Inflammatory macrophage treated with lipopolysaccharide for 1 hour (primary cell): ENCODE measurements at regions not wholly inside any gene's neighbourhood (a gene's known extent, or its start where the extent isn't known, plus 50 kb on each side); places are given as distances from the start of the nearest gene placed in this dataset.

Experiments used
- DNase-seq, 2 donors: peaks; one replicate each; pipeline ENCODE4 v3.0.0-alpha.2; 2020 to 2022

- DNase-seq = no peak
These were observed 152.8 kb upstream of the GSC start for GRCh38 chr14:94922595-94923239.

GRCh38 chr14:94921882-94922585 lies 152.1 kb upstream of the GSC start:
- DNase-seq = no peak

- DNase-seq = no peak
These were observed 151.5 kb upstream of the GSC start for GRCh38 chr14:94921456-94921855.

GRCh38 chr14:94919896-94920295 lies 150.0 kb upstream of the GSC start:
- no peak for DNase-seq

GRCh38 chr14:94918896-94919295 lies 149.0 kb upstream of the GSC start:
- DNase-seq = no peak

GRCh38 chr14:94917041-94917600 lies 147.2 kb upstream of the GSC start:
- no peak for DNase-seq

GRCh38 chr14:94914191-94914590 lies 144.3 kb upstream of the GSC start:
- no peak for DNase-seq

- DNase-seq = no peak
These were observed 137.8 kb upstream of the GSC start for GRCh38 chr14:94907626-94908261.

- DNase-seq = no peak
These were observed 137.2 kb upstream of the GSC start for GRCh38 chr14:94906991-94907587.

- DNase-seq = no peak
These were observed 136.7 kb upstream of the GSC start for GRCh38 chr14:94906577-94906976.

- DNase-seq = no peak
These were observed 134.7 kb upstream of the GSC start for GRCh38 chr14:94904636-94905035.

- no peak for DNase-seq
These were observed 134.0 kb upstream of the GSC start for GRCh38 chr14:94903883-94904282.

GRCh38 chr14:94903338-94903737 lies 133.4 kb upstream of the GSC start:
- no peak for DNase-seq

GRCh38 chr14:94897561-94897960 lies 127.6 kb upstream of the GSC start:
- no peak for DNase-seq

- no peak for DNase-seq
These were observed 127.2 kb upstream of the GSC start for GRCh38 chr14:94897082-94897481.

- DNase-seq = no peak
These were observed 123.7 kb upstream of the GSC start for GRCh38 chr14:94893411-94894160.

- DNase-seq = no peak
These were observed 120.9 kb upstream of the GSC start for GRCh38 chr14:94890785-94891184.

- no peak for DNase-seq
These were observed 119.8 kb upstream of the GSC start for GRCh38 chr14:94889520-94890312.

GRCh38 chr14:94888121-94888520 lies 118.2 kb upstream of the GSC start:
- no peak for DNase-seq

GRCh38 chr14:94887591-94887990 lies 117.7 kb upstream of the GSC start:
- no peak for DNase-seq

GRCh38 chr14:94886931-94887330 lies 117.0 kb upstream of the GSC start:
- no peak for DNase-seq
